ENCODE measurements at regions not wholly inside any gene's neighbourhood (a gene's known extent, or its start where the extent isn't known, plus 50 kb on each side); places are given as distances from the start of the nearest gene placed in this dataset.

GRCh38 chr3:102174832-102175374 lies 259.9 kb upstream of the ZPLD1 start:
- Histone ChIP-seq H3K36me3 (ENCODE audit: control insufficient read depth in 2 of 2, insufficient read depth in 2 of 2, low read length in 1 of 2) (no peaks in the 10 kb centered on the region), H3K4me3 (no peak overlapping the region), H3K79me2 (ENCODE audit: control insufficient read depth, insufficient read depth, low read length) (no peaks in the 10 kb centered on the region), H3K4me2 (ENCODE audit: control insufficient read depth, insufficient read depth) (no peak overlapping the region), H4K20me1 (ENCODE audit: control insufficient read depth, insufficient read depth) (no peaks in the 10 kb centered on the region), H3K27ac (ENCODE audit: control insufficient read depth, insufficient read depth) (no peak overlapping the region), H3K9ac (ENCODE audit: control insufficient read depth, insufficient read depth, low read length) (no peak overlapping the region), H2AFZ (ENCODE audit: control insufficient read depth, low read depth, low read length) (no peak overlapping the region), H3K4me1 (ENCODE audit: control insufficient read depth, insufficient read depth, low read length) (peaks cover 11% of the 10 kb centered on the region), H3K27me3 (replicated peaks in 1 of 2; ENCODE audit: control insufficient read depth in 2 of 2, insufficient read depth in 2 of 2, low read length in 1 of 2) (no peaks in the 10 kb centered on the region), H3K9me3 (replicated peaks; ENCODE audit: control insufficient read depth, insufficient read depth, low read length) (no peaks in the 10 kb centered on the region; the same call in 2 of the 3 replicates)
- ChIA-PET RAD21 (ENCODE audit: unreplicated experiment) (interaction anchor here (1.2 kb wide), 1 partner anchor 367 kb away, joined by 3 read pairs; no protein-coding TSS in a partner anchor), CTCF (no interaction called here), POLR2A (no interaction called here), SMC1A (ENCODE audit: uncharacterized antibody, unreplicated experiment) (interaction anchor here (0.7 to 1.6 kb wide), 4 partner anchors 17 to 157 kb away, joined by 3 read pairs; no protein-coding TSS in a partner anchor)
- intact Hi-C loops (cut with micrococcal nuclease; ENCODE audit: unreplicated experiment) (no loop called here), in situ Hi-C loops (cut with MboI) (no loop called here)
- FAIRE-seq (no peak), ATAC-seq (no peak), DNase-seq (ENCODE audit: low read depth, low spot score) (no peak)
- TF ChIP-seq USF1 (IDR thresholded peaks at IDR 0.05; ENCODE audit: borderline replicate concordance, extremely low read length, insufficient read depth, low read depth, low read length), result no peak
- TF ChIP-seq STAT1 (conservative IDR thresholded peaks at IDR 0.05), result no peak
- no peak for TF ChIP-seq BHLHE40 (IDR thresholded peaks at IDR 0.05; ENCODE audit: borderline replicate concordance in 1 of 2, low read depth in 2 of 2, low read length in 1 of 2)
- TF ChIP-seq SRF (IDR thresholded peaks at IDR 0.05; ENCODE audit: low read depth in 2 of 2, low read length in 2 of 2), result no peak
- TF ChIP-seq PML (IDR thresholded peaks at IDR 0.05; ENCODE audit: low read length), result no peak
- TF ChIP-seq ZBTB11 (CRISPR knock-in tag; IDR thresholded peaks at IDR 0.05), result no peak
- TF ChIP-seq SMAD1 (IDR thresholded peaks at IDR 0.05; ENCODE audit: low read depth, partially characterized antibody), result no peak
- BruUV-seq (replicated peaks), result no TSS peak
- WGBS (ENCODE audit: insufficient coverage, insufficient replicate concordance, low lambda C conversion rate, missing lambda C conversion rate), result 25% methylated on average over 1 of the region's 1 CpG
